SU-DHL-6 (cell line): ENCODE measurements at regions not wholly inside any gene's neighbourhood (a gene's known extent, or its start where the extent isn't known, plus 50 kb on each side); places are given as distances from the start of the nearest gene placed in this dataset.

Source experiments
- H2AFZ ChIP-seq: fragments of 200-600 bp; sonication (generic); 2 replicates; pipeline ENCODE4 v1.6.1; 2014; ENCODE audit warnings: low read depth, mild to moderate bottlenecking, moderate library complexity, mixed read lengths, antibody characterized with exemption, low read length; ENCODE audit not compliant: severe bottlenecking
- H3F3A ChIP-seq: fragments of 200-600 bp; shearing (Covaris generic); 2 replicates; pipeline ENCODE4 v1.6.0; 2016; ENCODE audit warnings: antibody characterized with exemption, mild to moderate bottlenecking; ENCODE audit not compliant: insufficient read depth
- H3K27ac ChIP-seq: fragments of 200-600 bp; sonication (generic); 2 replicates; pipeline ENCODE4 v1.5.1; 2016; ENCODE audit warnings: low read depth, mild to moderate bottlenecking, low read length, moderate library complexity, mixed read lengths
- H3K27me3 ChIP-seq: fragments of 200-600 bp; sonication (generic), shearing (Covaris generic); 2 replicates; pipeline ENCODE4 v1.6.0; 2014; ENCODE audit warnings: mild to moderate bottlenecking, low read length
- H3K36me3 ChIP-seq: fragments of 200-600 bp; sonication (generic); 2 replicates; pipeline ENCODE4 v1.6.1; 2014; ENCODE audit warnings: mild to moderate bottlenecking, low read length, mixed read lengths
- H3K4me2 ChIP-seq: fragments of 300-600, 200-600 bp; shearing (Covaris generic), sonication (generic); 2 replicates; pipeline ENCODE4 v1.6.0; 2014; ENCODE audit warnings: low read length, low read depth, mild to moderate bottlenecking; ENCODE audit not compliant: poor library complexity, severe bottlenecking
- H3K4me3 ChIP-seq: fragments of 200-600 bp; sonication (generic); 2 replicates; pipeline ENCODE4 v1.5.1; 2014; ENCODE audit warnings: antibody characterized with exemption, low read length, mild to moderate bottlenecking, mixed read lengths; ENCODE audit not compliant: insufficient read depth, poor library complexity, severe bottlenecking
- H3K79me2 ChIP-seq: fragments of 200-600 bp; sonication (generic); 2 replicates; pipeline ENCODE4 v1.6.1; 2014; ENCODE audit warnings: mild to moderate bottlenecking, low read length, moderate library complexity; ENCODE audit not compliant: insufficient read depth
- H3K9ac ChIP-seq: fragments of 200-600 bp; sonication (generic); 2 replicates; pipeline ENCODE4 v1.7.0; 2014; ENCODE audit warnings: mild to moderate bottlenecking, low read length
- H3K9me2 ChIP-seq: fragments of 200-600 bp; sonication (generic); replicated peaks from 2 replicates; pipeline ENCODE4 v1.6.1; 2014; ENCODE audit warnings: low read length; ENCODE audit not compliant: insufficient read depth
- H3K9me3 ChIP-seq: fragments of 200-600 bp; sonication (generic); 2 replicates; pipeline ENCODE4 v1.6.1; 2014; ENCODE audit warnings: low read length, mixed read lengths; ENCODE audit not compliant: insufficient read depth
- H4K20me1 ChIP-seq: fragments of 200-600 bp; sonication (generic); 2 replicates; pipeline ENCODE4 v1.6.1; 2014; ENCODE audit warnings: low read depth, mild to moderate bottlenecking, antibody characterized with exemption, low read length, moderate library complexity, mixed read lengths
- EZH2phosphoT487 ChIP-seq: fragments of 200-600 bp; sonication (generic), shearing (Covaris generic); conservative IDR thresholded peaks from 2 replicates; pipeline ENCODE4 v1.6.1; 2018; ENCODE audit warnings: mild to moderate bottlenecking, antibody characterized with exemption, low read length, moderate library complexity, mixed read lengths
- TF ChIP-seq, protein P1 (sequence below): fragments of 200-600 bp; sonication (generic); IDR thresholded peaks from one replicate; pipeline ENCODE4 v1.5.1; 2017; ENCODE audit warnings: antibody characterized with exemption, mild to moderate bottlenecking, low read length, moderate library complexity; ENCODE audit not compliant: insufficient read depth, poor library complexity, severe bottlenecking

DNA sequence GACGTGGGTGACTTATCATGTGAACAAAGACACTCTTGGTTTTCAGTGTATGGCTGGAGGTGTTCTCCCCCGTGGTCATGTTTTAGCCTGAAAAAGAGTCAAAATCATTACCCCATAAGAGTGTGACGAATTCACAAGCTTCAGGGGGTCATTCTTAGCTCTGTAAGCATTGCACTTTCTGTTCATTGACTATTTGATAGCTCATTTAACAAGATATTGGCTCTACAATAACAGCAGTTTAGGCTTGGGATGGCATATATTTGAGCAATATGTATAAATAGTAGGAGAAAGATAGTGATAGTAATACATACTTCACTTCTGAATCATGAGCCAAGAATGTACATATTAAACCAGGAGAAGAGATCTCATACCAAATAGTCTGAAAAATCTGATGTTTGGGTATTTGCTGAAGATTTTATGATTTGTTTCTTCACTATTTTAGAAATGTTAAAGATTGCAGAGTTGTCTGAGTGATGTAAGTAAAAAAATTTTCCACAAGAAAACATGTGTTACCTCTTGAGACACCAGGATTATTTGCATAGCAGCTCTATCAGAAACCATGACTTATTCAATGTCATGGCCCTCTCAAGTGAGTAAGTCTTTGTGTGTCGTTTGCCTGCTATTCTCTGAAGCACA is 996.0 kb downstream of the OTOL1 start:
- Histone ChIP-seq H3K79me2 (no peaks in the 10 kb centered on the region), H3K27me3 (no peaks in the 10 kb centered on the region), H3F3A (no peaks in the 10 kb centered on the region), H3K27ac (no peak overlapping the region), H3K4me3 (no peak overlapping the region), H4K20me1 (no peaks in the 10 kb centered on the region), H3K9me2 (no peaks in the 10 kb centered on the region), H2AFZ (peak overlapping the region; percentile 82), H3K4me2 (no peak overlapping the region), H3K9ac (no peak overlapping the region), H3K36me3 (no peaks in the 10 kb centered on the region), H3K9me3 (no peaks in the 10 kb centered on the region)
- TF ChIP-seq, protein P1, sequence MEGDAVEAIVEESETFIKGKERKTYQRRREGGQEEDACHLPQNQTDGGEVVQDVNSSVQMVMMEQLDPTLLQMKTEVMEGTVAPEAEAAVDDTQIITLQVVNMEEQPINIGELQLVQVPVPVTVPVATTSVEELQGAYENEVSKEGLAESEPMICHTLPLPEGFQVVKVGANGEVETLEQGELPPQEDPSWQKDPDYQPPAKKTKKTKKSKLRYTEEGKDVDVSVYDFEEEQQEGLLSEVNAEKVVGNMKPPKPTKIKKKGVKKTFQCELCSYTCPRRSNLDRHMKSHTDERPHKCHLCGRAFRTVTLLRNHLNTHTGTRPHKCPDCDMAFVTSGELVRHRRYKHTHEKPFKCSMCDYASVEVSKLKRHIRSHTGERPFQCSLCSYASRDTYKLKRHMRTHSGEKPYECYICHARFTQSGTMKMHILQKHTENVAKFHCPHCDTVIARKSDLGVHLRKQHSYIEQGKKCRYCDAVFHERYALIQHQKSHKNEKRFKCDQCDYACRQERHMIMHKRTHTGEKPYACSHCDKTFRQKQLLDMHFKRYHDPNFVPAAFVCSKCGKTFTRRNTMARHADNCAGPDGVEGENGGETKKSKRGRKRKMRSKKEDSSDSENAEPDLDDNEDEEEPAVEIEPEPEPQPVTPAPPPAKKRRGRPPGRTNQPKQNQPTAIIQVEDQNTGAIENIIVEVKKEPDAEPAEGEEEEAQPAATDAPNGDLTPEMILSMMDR = no peak
- no peak for TF ChIP-seq EZH2phosphoT487

DNA sequence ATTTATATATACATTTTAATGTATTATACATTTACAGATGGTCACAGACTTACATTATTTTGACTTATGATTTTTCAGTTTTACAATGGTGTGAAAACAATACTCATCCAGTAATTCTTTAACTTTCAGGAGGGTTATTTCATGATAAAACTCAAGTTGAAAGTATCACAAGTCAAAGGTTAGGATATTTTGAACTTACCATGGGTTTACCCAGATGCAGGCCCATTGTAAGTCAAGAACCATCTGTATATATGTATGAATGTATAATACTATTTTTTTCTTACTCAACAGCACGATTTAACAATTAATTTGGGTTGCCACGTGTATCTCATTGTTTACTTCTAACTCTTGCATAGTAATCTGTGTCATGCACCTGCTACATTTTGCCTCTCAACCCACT is 1002.0 kb downstream of the OTOL1 start:
- Histone ChIP-seq H2AFZ (peak overlapping the region; percentile 34), H3F3A (no peaks in the 10 kb centered on the region), H3K9ac (no peak overlapping the region), H3K9me3 (no peaks in the 10 kb centered on the region), H3K36me3 (no peaks in the 10 kb centered on the region), H3K4me2 (no peak overlapping the region), H4K20me1 (no peaks in the 10 kb centered on the region), H3K27me3 (no peaks in the 10 kb centered on the region), H3K79me2 (no peaks in the 10 kb centered on the region), H3K9me2 (no peaks in the 10 kb centered on the region), H3K4me3 (no peak overlapping the region), H3K27ac (no peak overlapping the region)
- TF ChIP-seq EZH2phosphoT487 = no peak
- TF ChIP-seq, protein P1 = no peak

DNA sequence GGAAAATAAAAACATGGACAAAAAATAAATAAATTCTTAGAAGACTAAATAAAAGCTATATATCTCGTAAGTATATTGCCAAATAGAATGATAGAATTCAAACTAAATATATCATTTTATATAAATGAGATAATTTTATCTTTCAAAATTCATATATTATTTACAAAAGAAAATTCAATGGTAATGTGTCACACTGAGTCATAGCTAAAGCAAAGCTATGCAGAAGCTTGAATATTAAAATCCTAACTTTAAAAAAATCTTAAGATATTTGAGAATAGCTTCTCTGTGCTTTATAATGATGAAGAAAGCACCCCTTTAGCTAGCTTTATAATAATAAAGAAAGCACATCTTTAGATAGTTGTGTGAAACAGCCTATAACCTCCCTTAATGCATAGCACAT is 1010.8 kb downstream of the OTOL1 start:
- TF ChIP-seq EZH2phosphoT487 = no peak
- TF ChIP-seq, protein P1 = no peak
- Histone ChIP-seq H3F3A (no peaks in the 10 kb centered on the region; the same call in 1 of the 2 replicates), H3K36me3 (no peaks in the 10 kb centered on the region), H3K9ac (no peak overlapping the region), H3K4me2 (no peak overlapping the region), H3K27ac (no peak overlapping the region), H3K27me3 (no peaks in the 10 kb centered on the region), H3K9me2 (no peaks in the 10 kb centered on the region), H2AFZ (no peak overlapping the region), H3K9me3 (no peaks in the 10 kb centered on the region), H3K79me2 (no peaks in the 10 kb centered on the region), H3K4me3 (no peak overlapping the region), H4K20me1 (no peaks in the 10 kb centered on the region)
